ENCODE measurements at regions not wholly inside any gene's neighbourhood (a gene's known extent, or its start where the extent isn't known, plus 50 kb on each side); places are given as distances from the start of the nearest gene placed in this dataset.

GRCh38 chr2:5569256-5569655 lies 122.9 kb upstream of the SOX11 start:
- DNase-seq (ENCODE audit: low spot score), result no peak
- no peak overlapping the region for H3K4me2 ChIP-seq (ENCODE audit: low read depth, low read length)
- H4K20me1 ChIP-seq (ENCODE audit: insufficient read depth, low read length), result no peaks in the 10 kb centered on the region
- H2AFZ ChIP-seq (ENCODE audit: low read length), result no peak overlapping the region
- no TSS peak for BruUV-seq (replicated peaks)
- H3K4me1 ChIP-seq (ENCODE audit: insufficient read depth, low read length), result no peaks in the 10 kb centered on the region
- H3K9me3 ChIP-seq (ENCODE audit: low read length), result peaks cover 51% of the 10 kb centered on the region
- in situ Hi-C loops (cut with HindIII; ENCODE audit: extremely low pct_ligation_motif_present, low pct_unique_long_range_greater_than_20kb) (no loop called here), intact Hi-C loops (cut with micrococcal nuclease; ENCODE audit: unreplicated experiment) (no loop called here)
- CTCF ChIA-PET (ENCODE audit: low intra/inter-chr PET ratio, low total read pairs), result no interaction called here
- no peak overlapping the region for H3K4me3 ChIP-seq (replicated peaks in 1 of 3; ENCODE audit: insufficient read depth in 1 of 3, low read depth in 2 of 3, low read length in 3 of 3)
- H3K79me2 ChIP-seq (ENCODE audit: insufficient read depth, low read length), result no peaks in the 10 kb centered on the region
- no peak for ATAC-seq
- H3K27me3 ChIP-seq (ENCODE audit: control insufficient read depth in 1 of 2, insufficient read depth in 2 of 2, low read length in 2 of 2), result no peaks in the 10 kb centered on the region
- 18% methylated on average over 5 of the region's 5 CpGs for WGBS (ENCODE audit: low lambda C conversion rate)
- no peak overlapping the region for H3K9ac ChIP-seq (ENCODE audit: insufficient read depth, low read depth, low read length)
- no peak for TF ChIP-seq ZSCAN5A (CRISPR knock-in tag; IDR thresholded peaks at IDR 0.05; ENCODE audit: borderline replicate concordance)
- TF ChIP-seq ZNF704 (CRISPR knock-in tag; IDR thresholded peaks at IDR 0.05; ENCODE audit: borderline replicate concordance), result no peak
- no peak for TF ChIP-seq ZNF598 (CRISPR knock-in tag; IDR thresholded peaks at IDR 0.05; ENCODE audit: borderline replicate concordance)
- TF ChIP-seq ZBTB8A (CRISPR knock-in tag; IDR thresholded peaks at IDR 0.05; ENCODE audit: borderline replicate concordance, low read depth), result no peak
- no peak for TF ChIP-seq GPBP1L1 (CRISPR knock-in tag; IDR thresholded peaks at IDR 0.05)
- no peak for TF ChIP-seq ZNF354B (CRISPR knock-in tag; IDR thresholded peaks at IDR 0.05)
- no peak for TF ChIP-seq MATR3 (CRISPR knock-in tag; IDR thresholded peaks at IDR 0.05)
- no peak for TF ChIP-seq U2AF1 (optimal IDR thresholded peaks at IDR 0.05; ENCODE audit: low read depth, low read length)
- TF ChIP-seq ZNF644 (CRISPR knock-in tag; IDR thresholded peaks at IDR 0.05; ENCODE audit: low read depth), result no peak
- no peak for TF ChIP-seq CENPBD1 (CRISPR knock-in tag; IDR thresholded peaks at IDR 0.05; ENCODE audit: borderline replicate concordance, low read depth)
- TF ChIP-seq TOE1 (CRISPR knock-in tag; IDR thresholded peaks at IDR 0.05), result no peak
- no peak for TF ChIP-seq ZNF282 (IDR thresholded peaks at IDR 0.05; ENCODE audit: partially characterized antibody)
- no peak for TF ChIP-seq THYN1 (CRISPR knock-in tag; IDR thresholded peaks at IDR 0.05; ENCODE audit: borderline replicate concordance, low read depth)
- no peak for TF ChIP-seq NFATC3 (CRISPR knock-in tag; IDR thresholded peaks at IDR 0.05)
- H3K36me3 ChIP-seq (replicated peaks in 1 of 2; ENCODE audit: control insufficient read depth in 1 of 2, insufficient read depth in 2 of 2, low read length in 2 of 2), result no peaks in the 10 kb centered on the region
- POLR2A ChIA-PET, result no interaction called here
- FAIRE-seq, result no peak
- H3K27ac ChIP-seq (ENCODE audit: extremely low read length, insufficient read depth, low read length), result no peak overlapping the region
